GM10248 (cell line): ENCODE measurements at regions not wholly inside any gene's neighbourhood (a gene's known extent, or its start where the extent isn't known, plus 50 kb on each side); places are given as distances from the start of the nearest gene placed in this dataset.

Experiments
- CTCF ChIA-PET: fragments of 300-600 bp; sonication (Branson Sonifier 250); formaldehyde crosslinking; extraction: SDS; loops from one replicate; lab custom pipeline; 2021; ENCODE audit warnings: antibody characterized with exemption; lab: Yijun Ruan, JAX
- POLR2A ChIA-PET: fragments of 350-650 bp; sonication (Branson Sonifier 250); formaldehyde crosslinking; extraction: SDS; loops from one replicate; lab custom pipeline; 2020; ENCODE audit warnings: antibody characterized with exemption; lab: Yijun Ruan, JAX
- DNase-seq: peaks from one replicate; pipeline ENCODE4 v3.0.0; 2012; ENCODE audit errors: extremely low spot score
- TF ChIP-seq, protein P1 (sequence below): IDR thresholded peaks from 2 replicates; pipeline ENCODE4 v1.5.1; 2012; ENCODE audit warnings: mild to moderate bottlenecking, low read depth; ENCODE audit errors: extremely low read depth, missing control alignments, control extremely low read depth

DNA sequence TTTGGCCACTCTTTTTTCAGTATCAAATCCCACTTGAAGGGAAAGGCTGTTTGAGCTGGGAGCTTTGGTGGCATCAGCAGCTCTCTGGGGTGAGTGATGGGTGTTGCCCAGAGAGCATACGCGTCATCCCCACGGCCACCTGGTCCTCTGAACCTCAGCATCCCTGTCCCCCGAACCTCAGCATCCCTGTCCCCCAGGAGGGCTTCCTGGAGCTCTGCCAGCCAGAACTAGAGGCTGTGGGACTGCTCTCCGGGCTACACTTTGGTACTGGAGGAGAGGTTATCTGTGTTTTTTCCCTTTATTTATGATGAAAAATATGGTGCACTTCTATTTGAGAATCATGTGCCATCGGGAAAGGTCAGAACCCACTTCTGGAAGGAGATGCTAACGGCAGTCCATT is 131.5 kb upstream of the RTL1 start:
- ChIA-PET POLR2A (no interaction called here), CTCF (no interaction called here)
- DNase-seq, result no peak
- TF ChIP-seq, protein P1, sequence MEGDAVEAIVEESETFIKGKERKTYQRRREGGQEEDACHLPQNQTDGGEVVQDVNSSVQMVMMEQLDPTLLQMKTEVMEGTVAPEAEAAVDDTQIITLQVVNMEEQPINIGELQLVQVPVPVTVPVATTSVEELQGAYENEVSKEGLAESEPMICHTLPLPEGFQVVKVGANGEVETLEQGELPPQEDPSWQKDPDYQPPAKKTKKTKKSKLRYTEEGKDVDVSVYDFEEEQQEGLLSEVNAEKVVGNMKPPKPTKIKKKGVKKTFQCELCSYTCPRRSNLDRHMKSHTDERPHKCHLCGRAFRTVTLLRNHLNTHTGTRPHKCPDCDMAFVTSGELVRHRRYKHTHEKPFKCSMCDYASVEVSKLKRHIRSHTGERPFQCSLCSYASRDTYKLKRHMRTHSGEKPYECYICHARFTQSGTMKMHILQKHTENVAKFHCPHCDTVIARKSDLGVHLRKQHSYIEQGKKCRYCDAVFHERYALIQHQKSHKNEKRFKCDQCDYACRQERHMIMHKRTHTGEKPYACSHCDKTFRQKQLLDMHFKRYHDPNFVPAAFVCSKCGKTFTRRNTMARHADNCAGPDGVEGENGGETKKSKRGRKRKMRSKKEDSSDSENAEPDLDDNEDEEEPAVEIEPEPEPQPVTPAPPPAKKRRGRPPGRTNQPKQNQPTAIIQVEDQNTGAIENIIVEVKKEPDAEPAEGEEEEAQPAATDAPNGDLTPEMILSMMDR, result no peak

DNA sequence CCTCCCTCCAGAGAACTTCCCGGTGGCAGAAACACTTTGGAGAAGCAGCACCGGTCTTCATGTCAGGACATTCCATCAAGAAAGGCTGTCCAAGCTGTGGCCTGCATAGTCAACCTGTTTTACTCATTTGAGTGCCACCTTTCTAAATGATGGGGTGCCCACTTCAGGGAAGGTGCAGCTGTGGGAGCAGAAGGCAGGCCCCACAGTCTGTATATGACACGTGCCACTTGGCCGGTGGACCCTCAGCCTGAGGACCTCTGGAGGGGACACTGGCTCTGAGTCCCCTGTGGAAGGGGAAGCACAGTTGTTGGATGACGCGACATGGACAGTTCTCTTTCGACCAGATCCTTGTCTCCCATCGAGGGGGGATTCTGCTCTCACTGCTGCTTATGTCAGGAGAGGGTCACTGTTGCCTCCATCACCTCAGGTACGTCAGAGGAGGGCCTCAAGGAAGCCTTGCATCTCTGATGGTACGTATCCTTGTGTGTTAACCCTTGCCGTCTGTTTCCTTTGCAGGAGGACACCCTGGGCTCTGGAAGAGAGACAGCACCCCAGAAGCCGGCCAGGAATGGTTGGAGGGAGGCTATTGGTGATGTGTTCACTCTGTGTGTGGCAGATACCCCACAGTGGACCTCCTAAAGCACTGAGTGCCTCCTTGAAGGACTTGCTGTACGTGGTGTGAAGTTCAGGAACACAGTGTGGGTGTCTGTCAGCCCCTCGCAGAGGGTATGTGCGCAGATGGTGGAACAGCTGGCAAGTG is 132.1 kb upstream of the RTL1 start:
- ChIA-PET CTCF (no interaction called here), POLR2A (no interaction called here)
- DNase-seq, result no peak
- TF ChIP-seq, protein P1, result no peak

GRCh38 chr14:101037021-101037817 is 133.7 kb upstream of the RTL1 start:
- ChIA-PET CTCF (no interaction called here), POLR2A (no interaction called here)
- no peak for DNase-seq
- TF ChIP-seq, protein P1, result no peak

DNA sequence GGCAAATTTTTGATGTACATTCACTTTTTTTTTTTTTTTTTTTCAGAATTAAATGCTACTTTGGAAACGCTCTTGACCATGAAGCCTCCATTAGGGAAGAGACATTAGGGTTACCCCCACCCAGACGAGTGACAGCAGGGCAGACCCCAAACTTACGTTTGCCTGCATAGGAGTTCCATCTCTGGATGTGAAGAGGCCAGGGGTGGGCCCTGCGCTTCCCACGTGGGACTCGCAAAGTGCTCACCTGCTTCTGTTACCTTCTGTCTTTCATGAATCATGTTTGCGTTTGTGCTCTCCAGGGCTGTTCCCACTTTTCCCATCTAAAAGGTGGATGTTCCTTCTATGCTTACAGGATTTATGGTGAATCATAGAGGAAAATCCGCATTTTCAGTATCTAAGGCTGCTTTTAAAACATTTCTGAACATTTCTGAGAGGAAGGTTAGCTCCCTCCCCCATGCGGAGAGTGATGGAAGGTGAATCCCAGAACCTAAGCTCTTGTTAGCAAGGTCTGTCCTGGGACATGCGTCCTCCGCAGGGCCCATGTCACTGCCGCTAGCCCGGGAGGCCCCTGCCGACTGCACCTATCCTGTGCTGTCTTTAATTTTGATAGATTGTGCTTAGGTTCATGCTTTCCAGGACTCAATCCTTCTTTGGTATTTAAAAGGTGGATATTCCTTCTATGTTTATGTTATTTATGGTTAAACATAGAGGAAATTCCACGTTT is 135.7 kb upstream of the RTL1 start:
- DNase-seq, result no peak
- ChIA-PET POLR2A (no interaction called here), CTCF (no interaction called here)
- TF ChIP-seq, protein P1, result no peak

DNA sequence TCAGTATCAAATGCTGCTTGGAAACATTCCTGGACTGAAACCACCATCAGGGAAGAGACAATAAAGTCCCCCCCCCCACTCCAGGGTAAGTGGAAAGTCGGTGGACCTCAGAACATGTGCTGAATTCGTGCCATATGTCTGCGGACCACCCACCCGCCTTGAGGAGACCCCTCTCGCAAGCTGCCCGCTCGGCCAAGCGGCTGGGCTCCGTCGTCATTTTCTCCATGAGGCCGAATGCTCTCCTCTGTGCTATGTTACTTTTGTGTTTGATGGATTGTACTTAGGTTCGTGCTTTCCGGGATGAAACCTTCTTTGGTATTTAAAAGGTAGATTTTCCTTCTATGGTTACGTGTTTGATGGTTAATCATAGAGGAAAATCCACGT is 136.2 kb upstream of the RTL1 start:
- no peak for DNase-seq
- TF ChIP-seq, protein P1, result no peak
- POLR2A ChIA-PET, result no interaction called here
- CTCF ChIA-PET, result no interaction called here
